GM23338 (cell line): ENCODE measurements at regions not wholly inside any gene's neighbourhood (a gene's known extent, or its start where the extent isn't known, plus 50 kb on each side); places are given as distances from the start of the nearest gene placed in this dataset.
"Not testable (repeated sequence)": the region's sequence is repeated elsewhere in the genome, so short reads cannot be mapped to it uniquely, and the experiment has no call there.

Experiments used
- ATAC-seq: fragments of 200-7000 bp; cut with Tn5 transposase; 3 replicates; pipeline ENCODE4 v1.9.1; 2020
- DNase-seq: peaks from one replicate; pipeline ENCODE4 v3.0.0-alpha.2; 2015; ENCODE audit warnings: low spot score
- H2AFZ ChIP-seq: fragments of 200-600 bp; sonication (generic); 2 replicates; pipeline ENCODE4 v1.8.0; 2016; ENCODE audit warnings: antibody characterized with exemption, mild to moderate bottlenecking, moderate library complexity
- H3F3A ChIP-seq: fragments of 200-600 bp; sonication (generic); replicated peaks from 2 replicates; pipeline ENCODE4 v1.8.0; 2017; ENCODE audit warnings: antibody characterized with exemption, mixed run types, low read depth
- H3K27ac ChIP-seq: fragments of 200-600 bp; sonication (generic); 2 replicates; pipeline ENCODE4 v1.6.1; 2016; ENCODE audit warnings: low read depth
- H3K27me3 ChIP-seq: fragments of 200-600 bp; sonication (generic); 2 replicates; pipeline ENCODE4 v1.8.0; 2016; ENCODE audit warnings: mild to moderate bottlenecking, mixed run types, moderate library complexity; ENCODE audit not compliant: insufficient read depth
- H3K36me3 ChIP-seq: fragments of 200-600 bp; sonication (generic); 2 replicates; pipeline ENCODE4 v1.8.0; 2016; ENCODE audit warnings: mild to moderate bottlenecking; ENCODE audit not compliant: insufficient read depth
- H3K4me1 ChIP-seq: fragments of 200-600 bp; sonication (generic); 2 replicates; pipeline ENCODE4 v1.8.0; 2016; ENCODE audit warnings: mild to moderate bottlenecking, moderate library complexity; ENCODE audit not compliant: insufficient read depth
- H3K4me2 ChIP-seq: fragments of 200-600 bp; sonication (generic); 2 replicates; pipeline ENCODE4 v1.7.1; 2017; ENCODE audit warnings: mixed run types
- H3K4me3 ChIP-seq: fragments of 200-600 bp; sonication (generic); 2 replicates; pipeline ENCODE4 v1.6.1; 2016; ENCODE audit warnings: mixed run types
- H3K79me2 ChIP-seq: fragments of 200-600 bp; sonication (generic); replicated peaks from 2 replicates; pipeline ENCODE4 v1.8.0; 2017; ENCODE audit warnings: mild to moderate bottlenecking; ENCODE audit not compliant: insufficient read depth
- H3K9me2 ChIP-seq: fragments of 200-600 bp; sonication (generic); 2 replicates; pipeline ENCODE4 v1.8.0; 2017; ENCODE audit not compliant: insufficient read depth
- H4K20me1 ChIP-seq: fragments of 200-600 bp; sonication (generic); replicated peaks from 2 replicates; pipeline ENCODE4 v1.8.0; 2017; ENCODE audit warnings: mild to moderate bottlenecking; ENCODE audit not compliant: insufficient read depth
- H3K27ac Mint-ChIP-seq: 2 replicates; pipeline ENCODE4 v1.8.0; 2020; ENCODE audit warnings: inconsistent platforms, mild to moderate bottlenecking, moderate library complexity, mixed read lengths
- H3K27me3 Mint-ChIP-seq: 3 replicates; pipeline ENCODE4 v1.8.0; 2022; ENCODE audit warnings: low read depth, mild to moderate bottlenecking, moderate library complexity, mixed read lengths, inconsistent platforms; ENCODE audit not compliant: insufficient read depth, poor library complexity
- H3K36me3 Mint-ChIP-seq: 3 replicates; pipeline ENCODE4 v1.8.0; 2021; ENCODE audit warnings: low read depth, mild to moderate bottlenecking, inconsistent platforms, moderate library complexity, mixed read lengths
- H3K4me1 Mint-ChIP-seq: 3 replicates; pipeline ENCODE4 v1.8.0; 2020; ENCODE audit warnings: mild to moderate bottlenecking, inconsistent platforms, mixed read lengths
- H3K4me3 Mint-ChIP-seq: 3 replicates; pipeline ENCODE4 v1.8.0; 2021; ENCODE audit warnings: moderate library complexity, mild to moderate bottlenecking, inconsistent platforms, mixed read lengths
- H3K9me3 Mint-ChIP-seq: 3 replicates; pipeline ENCODE4 v1.8.0; 2020; ENCODE audit warnings: moderate library complexity, mild to moderate bottlenecking, inconsistent platforms, mixed read lengths
- EZH2 ChIP-seq: fragments of 200-600 bp; sonication (generic); IDR thresholded peaks from one replicate; pipeline ENCODE4 v1.8.0; 2017; ENCODE audit warnings: antibody characterized with exemption, mild to moderate bottlenecking, low read depth; ENCODE audit not compliant: unreplicated experiment
- EZH2phosphoT487 ChIP-seq: fragments of 200-600 bp; sonication (generic); IDR thresholded peaks from one replicate; pipeline ENCODE4 v1.8.1; 2018; ENCODE audit warnings: antibody characterized with exemption; ENCODE audit not compliant: unreplicated experiment
- JUNB ChIP-seq: IDR thresholded peaks from one replicate; pipeline ENCODE4 v1.6.1; 2016; ENCODE audit warnings: antibody characterized with exemption; ENCODE audit not compliant: unreplicated experiment
- NANOG ChIP-seq: IDR thresholded peaks from 2 replicates; pipeline ENCODE4 v1.6.1; 2016; ENCODE audit warnings: antibody characterized with exemption, borderline replicate concordance
- POLR2AphosphoS5 ChIP-seq: IDR thresholded peaks from 2 replicates; pipeline ENCODE4 v1.6.1; 2016; ENCODE audit warnings: antibody characterized with exemption, low read depth
- STAT1 ChIP-seq: IDR thresholded peaks from one replicate; pipeline ENCODE4 v1.6.1; 2016; ENCODE audit warnings: antibody characterized with exemption; ENCODE audit not compliant: unreplicated experiment
- ZNF114 ChIP-seq: fragments of 250-450 bp; sonication (Bioruptor Pico); IDR thresholded peaks from 2 replicates; pipeline ENCODE4 v1.5.0; 2020; ENCODE audit warnings: mild to moderate bottlenecking, moderate library complexity
- ZNF331 ChIP-seq: fragments of 250-450 bp; sonication (Bioruptor Pico); IDR thresholded peaks from 2 replicates; pipeline ENCODE4 v1.5.0; 2020; ENCODE audit warnings: low read depth, mild to moderate bottlenecking, moderate library complexity
- TF ChIP-seq, protein P1 (sequence below), 2 experiments: fragments of 200-600 bp in 1 of 2; sonication (generic) in 1 of 2; conservative IDR thresholded peaks; 2 replicates each; pipeline versions ENCODE4 v1.5.1 to v1.6.1; 2016 to 2017; ENCODE audit warnings: antibody characterized with exemption in 2 of 2, low read depth in 2 of 2, mild to moderate bottlenecking in 2 of 2, moderate library complexity in 1 of 2
- TF ChIP-seq, protein P2 (sequence below): IDR thresholded peaks from one replicate; pipeline ENCODE4 v1.6.1; 2018; ENCODE audit warnings: antibody characterized with exemption; ENCODE audit not compliant: unreplicated experiment

DNA sequence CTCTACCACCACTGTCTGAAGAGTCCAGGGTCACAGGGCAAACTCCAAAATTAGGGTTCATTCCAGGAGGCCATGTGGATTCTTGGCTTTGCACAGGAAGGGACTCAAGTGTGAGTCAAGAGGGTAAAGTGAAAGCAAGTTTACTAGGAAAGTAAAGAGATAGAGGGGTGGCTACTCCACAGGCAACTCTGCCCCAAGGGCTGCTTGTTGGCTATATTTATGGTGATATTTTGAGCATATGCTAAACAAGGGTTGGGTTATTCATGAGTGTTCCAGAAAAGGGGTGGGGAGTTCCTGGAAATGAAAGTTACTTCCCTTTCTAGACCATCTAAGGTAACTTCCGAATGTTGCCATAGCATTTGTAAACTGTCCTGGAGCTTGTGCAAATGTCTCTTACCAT, 1222.0 kb upstream of the TENM3 start:
- no peaks in the 10 kb centered on the region for H3K9me3 Mint-ChIP-seq
- Histone ChIP-seq H2AFZ (no peak overlapping the region), H3K27ac (no peak overlapping the region), H4K20me1 (no peaks in the 10 kb centered on the region), H3K4me2 (no peak overlapping the region), H3K4me3 (no peak overlapping the region), H3K9me2 (no peaks in the 10 kb centered on the region), H3K27me3 (no peaks in the 10 kb centered on the region), H3K36me3 (no peaks in the 10 kb centered on the region), H3K4me1 (0 out of 2 replicates have a peak, but pooled peaks cover 9% of the 10 kb centered on the region), H3K79me2 (no peaks in the 10 kb centered on the region), H3F3A (no peaks in the 10 kb centered on the region)
- TF ChIP-seq EZH2phosphoT487 = no peak
- TF ChIP-seq ZNF114 (CRISPR knock-in tag) = no peak
- TF ChIP-seq, protein P1, sequence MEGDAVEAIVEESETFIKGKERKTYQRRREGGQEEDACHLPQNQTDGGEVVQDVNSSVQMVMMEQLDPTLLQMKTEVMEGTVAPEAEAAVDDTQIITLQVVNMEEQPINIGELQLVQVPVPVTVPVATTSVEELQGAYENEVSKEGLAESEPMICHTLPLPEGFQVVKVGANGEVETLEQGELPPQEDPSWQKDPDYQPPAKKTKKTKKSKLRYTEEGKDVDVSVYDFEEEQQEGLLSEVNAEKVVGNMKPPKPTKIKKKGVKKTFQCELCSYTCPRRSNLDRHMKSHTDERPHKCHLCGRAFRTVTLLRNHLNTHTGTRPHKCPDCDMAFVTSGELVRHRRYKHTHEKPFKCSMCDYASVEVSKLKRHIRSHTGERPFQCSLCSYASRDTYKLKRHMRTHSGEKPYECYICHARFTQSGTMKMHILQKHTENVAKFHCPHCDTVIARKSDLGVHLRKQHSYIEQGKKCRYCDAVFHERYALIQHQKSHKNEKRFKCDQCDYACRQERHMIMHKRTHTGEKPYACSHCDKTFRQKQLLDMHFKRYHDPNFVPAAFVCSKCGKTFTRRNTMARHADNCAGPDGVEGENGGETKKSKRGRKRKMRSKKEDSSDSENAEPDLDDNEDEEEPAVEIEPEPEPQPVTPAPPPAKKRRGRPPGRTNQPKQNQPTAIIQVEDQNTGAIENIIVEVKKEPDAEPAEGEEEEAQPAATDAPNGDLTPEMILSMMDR (conservative IDR thresholded peaks at IDR 0.05; ENCODE audit: low read depth in 2 of 2) = no peak
- DNase-seq = no peak
- peaks cover 5% of the 10 kb centered on the region for H3K27me3 Mint-ChIP-seq
- no peak for ATAC-seq
- H3K36me3 Mint-ChIP-seq = no peaks in the 10 kb centered on the region
- no peak overlapping the region for H3K4me3 Mint-ChIP-seq
- peaks cover 11% of the 10 kb centered on the region for H3K4me1 Mint-ChIP-seq
- H3K27ac Mint-ChIP-seq = no peak overlapping the region

DNA sequence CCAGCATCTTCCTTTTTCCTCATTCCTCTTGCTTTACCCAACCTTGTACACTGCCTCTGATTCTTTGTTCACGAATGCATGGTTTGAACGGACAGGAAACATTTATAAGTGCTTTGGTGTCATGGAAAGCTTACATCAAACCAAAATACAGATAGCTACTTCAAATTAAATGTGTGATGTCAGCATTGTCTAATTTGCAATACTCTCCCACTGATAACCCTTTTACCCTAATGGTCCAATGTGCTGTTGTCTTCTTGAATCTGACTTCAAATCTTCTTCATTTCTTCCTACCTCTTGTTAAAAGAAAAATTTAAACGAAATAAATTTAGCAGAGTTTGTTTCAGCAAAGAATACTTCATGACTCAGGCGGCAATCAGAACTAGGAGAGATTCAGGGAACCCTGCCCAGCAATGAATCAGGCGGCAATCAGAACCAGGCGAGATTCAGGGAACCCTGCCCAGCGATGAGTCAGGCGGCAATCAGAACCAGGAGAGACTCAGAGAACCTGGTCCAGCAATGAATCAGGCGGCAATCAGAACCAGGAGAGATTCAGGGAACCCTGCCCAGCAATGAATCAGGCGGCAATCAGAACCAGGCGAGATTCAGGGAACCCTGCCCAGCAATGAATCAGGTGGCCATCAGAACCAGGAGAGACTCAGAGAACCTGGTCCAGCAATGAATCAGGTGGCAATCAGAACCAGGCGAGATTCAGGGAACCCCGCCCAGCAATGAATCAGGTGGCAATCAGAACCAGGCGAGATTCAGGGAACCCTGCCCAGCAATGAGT, 1212.9 kb upstream of the TENM3 start:
- H3K4me1 Mint-ChIP-seq = peaks cover 13% of the 10 kb centered on the region
- DNase-seq, H3K36me3 ChIP-seq, H3K4me2 ChIP-seq, ATAC-seq, H3K27me3 Mint-ChIP-seq, H3K9me3 Mint-ChIP-seq, H3K36me3 Mint-ChIP-seq, H3K9me2 ChIP-seq, H3K27ac ChIP-seq, H3K4me3 ChIP-seq, H4K20me1 ChIP-seq, H3K27ac Mint-ChIP-seq, H3K79me2 ChIP-seq, H3F3A ChIP-seq, H3K27me3 ChIP-seq, H2AFZ ChIP-seq, H3K4me3 Mint-ChIP-seq: not testable (repeated sequence)
- H3K4me1 ChIP-seq = peaks cover 10% of the 10 kb centered on the region; the same call in 1 of the 2 replicates

DNA sequence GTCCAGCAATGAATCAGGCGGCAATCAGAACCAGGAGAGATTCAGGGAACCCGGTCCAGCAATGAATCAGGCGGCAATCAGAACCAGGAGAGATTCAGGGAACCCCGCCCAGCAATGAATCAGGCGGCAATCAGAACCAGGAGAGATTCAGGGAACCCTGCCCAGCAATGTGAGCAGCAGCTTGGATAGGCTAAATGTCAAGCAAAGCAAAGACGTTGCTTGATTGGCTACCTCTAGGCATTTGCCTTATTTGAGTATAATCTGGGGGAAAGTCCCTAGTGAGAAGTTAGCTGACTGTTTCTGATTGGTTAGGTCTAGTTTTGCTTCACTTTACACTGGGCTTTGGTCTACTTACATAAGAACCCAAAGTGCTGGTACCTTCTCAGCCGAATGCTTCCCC, 1212.2 kb upstream of the TENM3 start:
- H3K27ac ChIP-seq = no peak overlapping the region
- no peaks in the 10 kb centered on the region for H3K27me3 ChIP-seq
- H3K9me3 Mint-ChIP-seq = no peaks in the 10 kb centered on the region; the same call in 2 of the 3 replicates
- no peak overlapping the region for H3K27ac Mint-ChIP-seq
- peaks cover 3% of the 10 kb centered on the region; the same call in 1 of the 3 replicates for H3K36me3 Mint-ChIP-seq
- H3K4me2 ChIP-seq = no peak overlapping the region
- H3K4me1 ChIP-seq = peaks cover 11% of the 10 kb centered on the region; the same call in 1 of the 2 replicates
- no peak overlapping the region for H2AFZ ChIP-seq
- H3K4me1 Mint-ChIP-seq = peaks cover 13% of the 10 kb centered on the region
- H3K79me2 ChIP-seq = no peaks in the 10 kb centered on the region
- DNase-seq (no peak), ATAC-seq (no peak)
- no peak overlapping the region for H3K4me3 Mint-ChIP-seq
- peaks cover 12% of the 10 kb centered on the region for H3K9me2 ChIP-seq
- no peaks in the 10 kb centered on the region for H4K20me1 ChIP-seq
- no peaks in the 10 kb centered on the region for H3K27me3 Mint-ChIP-seq
- H3K4me3 ChIP-seq = no peak overlapping the region
- no peaks in the 10 kb centered on the region for H3F3A ChIP-seq
- H3K36me3 ChIP-seq = no peaks in the 10 kb centered on the region
- TF ChIP-seq JUNB = no peak
- no peak for TF ChIP-seq ZNF331 (CRISPR knock-in tag)
- no peak for TF ChIP-seq POLR2AphosphoS5
- TF ChIP-seq EZH2 = no peak
- TF ChIP-seq NANOG = no peak
- TF ChIP-seq, protein P2, sequence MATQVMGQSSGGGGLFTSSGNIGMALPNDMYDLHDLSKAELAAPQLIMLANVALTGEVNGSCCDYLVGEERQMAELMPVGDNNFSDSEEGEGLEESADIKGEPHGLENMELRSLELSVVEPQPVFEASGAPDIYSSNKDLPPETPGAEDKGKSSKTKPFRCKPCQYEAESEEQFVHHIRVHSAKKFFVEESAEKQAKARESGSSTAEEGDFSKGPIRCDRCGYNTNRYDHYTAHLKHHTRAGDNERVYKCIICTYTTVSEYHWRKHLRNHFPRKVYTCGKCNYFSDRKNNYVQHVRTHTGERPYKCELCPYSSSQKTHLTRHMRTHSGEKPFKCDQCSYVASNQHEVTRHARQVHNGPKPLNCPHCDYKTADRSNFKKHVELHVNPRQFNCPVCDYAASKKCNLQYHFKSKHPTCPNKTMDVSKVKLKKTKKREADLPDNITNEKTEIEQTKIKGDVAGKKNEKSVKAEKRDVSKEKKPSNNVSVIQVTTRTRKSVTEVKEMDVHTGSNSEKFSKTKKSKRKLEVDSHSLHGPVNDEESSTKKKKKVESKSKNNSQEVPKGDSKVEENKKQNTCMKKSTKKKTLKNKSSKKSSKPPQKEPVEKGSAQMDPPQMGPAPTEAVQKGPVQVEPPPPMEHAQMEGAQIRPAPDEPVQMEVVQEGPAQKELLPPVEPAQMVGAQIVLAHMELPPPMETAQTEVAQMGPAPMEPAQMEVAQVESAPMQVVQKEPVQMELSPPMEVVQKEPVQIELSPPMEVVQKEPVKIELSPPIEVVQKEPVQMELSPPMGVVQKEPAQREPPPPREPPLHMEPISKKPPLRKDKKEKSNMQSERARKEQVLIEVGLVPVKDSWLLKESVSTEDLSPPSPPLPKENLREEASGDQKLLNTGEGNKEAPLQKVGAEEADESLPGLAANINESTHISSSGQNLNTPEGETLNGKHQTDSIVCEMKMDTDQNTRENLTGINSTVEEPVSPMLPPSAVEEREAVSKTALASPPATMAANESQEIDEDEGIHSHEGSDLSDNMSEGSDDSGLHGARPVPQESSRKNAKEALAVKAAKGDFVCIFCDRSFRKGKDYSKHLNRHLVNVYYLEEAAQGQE = no peak
- no peak for TF ChIP-seq STAT1
- no peak for TF ChIP-seq EZH2phosphoT487
- TF ChIP-seq ZNF114 (CRISPR knock-in tag) = no peak
